Chondrocyte (in vitro differentiated cells): ENCODE measurements at regions not wholly inside any gene's neighbourhood (a gene's known extent, or its start where the extent isn't known, plus 50 kb on each side); places are given as distances from the start of the nearest gene placed in this dataset.

Experiments used
- DNase-seq: peaks from one replicate; pipeline ENCODE4 v3.0.0; 2021; ENCODE audit warnings: mixed read lengths, low spot score
- H3K27ac Mint-ChIP-seq: one replicate; pipeline ENCODE4 v1.8.0; 2021; ENCODE audit warnings: mild to moderate bottlenecking, moderate library complexity, mixed read lengths; ENCODE audit not compliant: unreplicated experiment
- H3K27me3 Mint-ChIP-seq: 2 replicates; pipeline ENCODE4 v1.8.0; 2021; ENCODE audit warnings: low read depth, mixed read lengths
- H3K36me3 Mint-ChIP-seq: 2 replicates; pipeline ENCODE4 v1.8.0; 2021; ENCODE audit warnings: low read depth, mixed read lengths
- H3K4me1 Mint-ChIP-seq: 2 replicates; pipeline ENCODE4 v1.8.0; 2021; ENCODE audit warnings: low read depth, mild to moderate bottlenecking, mixed read lengths
- H3K4me3 Mint-ChIP-seq: one replicate; pipeline ENCODE4 v1.8.0; 2021; ENCODE audit warnings: mild to moderate bottlenecking, moderate library complexity, mixed read lengths; ENCODE audit not compliant: unreplicated experiment
- H3K9me3 Mint-ChIP-seq: 2 replicates; pipeline ENCODE4 v1.8.0; 2021; ENCODE audit warnings: low read depth, mixed read lengths
- TF ChIP-seq, protein P1 (sequence below): fragments of 200-600 bp; sonication (generic); IDR thresholded peaks from 2 replicates; pipeline ENCODE4 v1.5.0; 2021; ENCODE audit warnings: antibody characterized with exemption, mild to moderate bottlenecking, moderate library complexity

DNA sequence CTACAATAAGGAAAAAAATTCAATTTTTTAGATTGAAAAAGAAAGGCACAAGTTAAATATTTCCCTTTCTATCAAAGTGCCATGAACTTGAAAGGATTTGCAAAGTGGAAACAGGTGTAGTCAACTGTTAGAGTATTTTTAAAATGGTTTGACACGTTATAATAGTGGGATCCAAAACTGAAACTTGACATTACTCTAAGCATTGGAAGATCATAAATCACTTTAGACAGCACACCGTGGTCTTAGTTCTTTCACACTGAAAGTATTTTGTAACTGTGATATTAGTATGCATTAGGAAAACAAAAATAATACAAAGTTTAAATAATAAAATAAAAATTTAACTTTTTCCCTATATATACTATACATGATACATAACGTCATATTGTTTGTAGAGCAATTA, 933.1 kb downstream of the EPHA3 start:
- TF ChIP-seq, protein P1, sequence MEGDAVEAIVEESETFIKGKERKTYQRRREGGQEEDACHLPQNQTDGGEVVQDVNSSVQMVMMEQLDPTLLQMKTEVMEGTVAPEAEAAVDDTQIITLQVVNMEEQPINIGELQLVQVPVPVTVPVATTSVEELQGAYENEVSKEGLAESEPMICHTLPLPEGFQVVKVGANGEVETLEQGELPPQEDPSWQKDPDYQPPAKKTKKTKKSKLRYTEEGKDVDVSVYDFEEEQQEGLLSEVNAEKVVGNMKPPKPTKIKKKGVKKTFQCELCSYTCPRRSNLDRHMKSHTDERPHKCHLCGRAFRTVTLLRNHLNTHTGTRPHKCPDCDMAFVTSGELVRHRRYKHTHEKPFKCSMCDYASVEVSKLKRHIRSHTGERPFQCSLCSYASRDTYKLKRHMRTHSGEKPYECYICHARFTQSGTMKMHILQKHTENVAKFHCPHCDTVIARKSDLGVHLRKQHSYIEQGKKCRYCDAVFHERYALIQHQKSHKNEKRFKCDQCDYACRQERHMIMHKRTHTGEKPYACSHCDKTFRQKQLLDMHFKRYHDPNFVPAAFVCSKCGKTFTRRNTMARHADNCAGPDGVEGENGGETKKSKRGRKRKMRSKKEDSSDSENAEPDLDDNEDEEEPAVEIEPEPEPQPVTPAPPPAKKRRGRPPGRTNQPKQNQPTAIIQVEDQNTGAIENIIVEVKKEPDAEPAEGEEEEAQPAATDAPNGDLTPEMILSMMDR, result no peak
- no peak overlapping the region for H3K27ac Mint-ChIP-seq
- H3K27me3 Mint-ChIP-seq, result no peaks in the 10 kb centered on the region
- no peaks in the 10 kb centered on the region for H3K9me3 Mint-ChIP-seq
- no peak for DNase-seq
- no peaks in the 10 kb centered on the region for H3K4me1 Mint-ChIP-seq
- no peak overlapping the region for H3K4me3 Mint-ChIP-seq
- H3K36me3 Mint-ChIP-seq, result no peaks in the 10 kb centered on the region

DNA sequence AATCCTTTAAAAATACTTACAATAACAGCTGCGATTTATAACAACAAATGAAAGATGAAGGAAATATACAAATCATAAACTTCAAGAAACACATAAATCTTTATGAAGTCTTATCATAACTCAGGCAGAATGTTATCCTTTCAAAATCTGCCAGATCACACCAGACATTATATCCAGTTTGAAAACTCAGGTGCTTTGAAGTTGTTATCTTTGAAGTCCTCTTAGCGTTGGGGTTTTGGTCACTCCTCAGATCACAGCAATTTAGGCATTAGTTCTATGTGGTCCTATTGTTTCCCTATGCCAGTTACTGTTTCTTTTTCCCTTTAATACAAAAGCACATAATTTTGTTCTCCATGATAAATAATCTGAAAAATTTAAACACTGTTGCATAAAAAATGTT, 934.6 kb downstream of the EPHA3 start:
- Mint-ChIP-seq H3K27me3 (no peaks in the 10 kb centered on the region), H3K4me3 (no peak overlapping the region), H3K4me1 (no peaks in the 10 kb centered on the region), H3K27ac (no peak overlapping the region), H3K9me3 (no peaks in the 10 kb centered on the region), H3K36me3 (no peaks in the 10 kb centered on the region)
- TF ChIP-seq, protein P1, result no peak
- DNase-seq, result no peak

DNA sequence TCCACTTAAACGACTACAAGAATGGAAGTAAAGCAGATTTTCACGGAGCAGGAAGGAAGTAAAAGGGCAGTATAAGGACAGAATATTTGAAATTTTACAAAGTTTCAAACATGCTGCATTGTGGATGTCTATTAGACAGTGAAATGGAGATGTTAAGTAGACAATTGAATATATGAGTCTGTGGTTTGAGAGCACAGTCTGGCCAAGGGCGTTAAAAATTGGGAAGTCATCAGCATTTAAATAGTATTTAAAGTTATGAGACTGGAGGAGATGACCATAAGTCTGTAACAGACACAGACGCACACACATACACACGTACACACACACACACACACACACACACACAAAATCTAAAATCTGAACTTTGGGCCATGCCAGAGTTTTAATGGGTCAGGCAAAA, 935.9 kb downstream of the EPHA3 start:
- Mint-ChIP-seq H3K4me1 (no peaks in the 10 kb centered on the region), H3K27me3 (no peaks in the 10 kb centered on the region), H3K36me3 (no peaks in the 10 kb centered on the region), H3K27ac (no peak overlapping the region), H3K4me3 (no peak overlapping the region), H3K9me3 (no peaks in the 10 kb centered on the region)
- DNase-seq, result no peak
- TF ChIP-seq, protein P1, result no peak

DNA sequence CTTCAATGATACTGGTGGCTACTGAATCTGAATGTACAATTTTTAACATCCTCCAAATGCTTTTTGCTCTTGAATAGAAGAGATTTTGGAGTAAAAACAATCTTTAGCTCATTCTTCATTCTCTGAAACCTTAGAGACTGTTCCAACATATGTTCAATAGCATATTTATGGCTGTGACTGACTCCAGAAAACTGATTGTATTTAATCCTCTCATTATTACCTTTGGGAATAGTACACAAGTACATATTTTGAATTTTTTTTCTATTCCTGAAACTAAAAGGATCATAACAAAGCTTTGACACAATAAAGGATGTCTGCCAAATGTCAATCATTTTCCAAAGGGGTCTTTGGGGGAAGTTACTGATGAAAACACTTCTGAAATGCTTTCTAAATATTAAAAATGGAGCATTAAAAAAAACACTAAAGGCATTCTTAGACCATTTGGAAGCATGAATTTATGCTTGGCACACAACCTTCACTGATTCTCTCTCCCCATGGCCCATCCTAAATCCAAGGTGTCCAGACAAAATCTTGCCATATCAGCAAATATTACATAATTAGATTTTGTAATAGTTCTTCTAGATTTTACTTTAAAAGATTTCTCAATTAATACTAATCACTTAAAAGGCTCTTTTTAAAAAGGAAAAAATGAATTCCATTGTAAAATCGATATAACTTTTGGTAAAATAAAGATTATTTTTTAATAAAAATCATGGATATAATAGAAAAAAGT, 936.8 kb downstream of the EPHA3 start:
- Mint-ChIP-seq H3K4me3 (no peak overlapping the region), H3K36me3 (no peaks in the 10 kb centered on the region), H3K27ac (no peak overlapping the region), H3K27me3 (no peaks in the 10 kb centered on the region), H3K9me3 (no peaks in the 10 kb centered on the region), H3K4me1 (no peaks in the 10 kb centered on the region)
- TF ChIP-seq, protein P1, result no peak
- DNase-seq, result no peak

DNA sequence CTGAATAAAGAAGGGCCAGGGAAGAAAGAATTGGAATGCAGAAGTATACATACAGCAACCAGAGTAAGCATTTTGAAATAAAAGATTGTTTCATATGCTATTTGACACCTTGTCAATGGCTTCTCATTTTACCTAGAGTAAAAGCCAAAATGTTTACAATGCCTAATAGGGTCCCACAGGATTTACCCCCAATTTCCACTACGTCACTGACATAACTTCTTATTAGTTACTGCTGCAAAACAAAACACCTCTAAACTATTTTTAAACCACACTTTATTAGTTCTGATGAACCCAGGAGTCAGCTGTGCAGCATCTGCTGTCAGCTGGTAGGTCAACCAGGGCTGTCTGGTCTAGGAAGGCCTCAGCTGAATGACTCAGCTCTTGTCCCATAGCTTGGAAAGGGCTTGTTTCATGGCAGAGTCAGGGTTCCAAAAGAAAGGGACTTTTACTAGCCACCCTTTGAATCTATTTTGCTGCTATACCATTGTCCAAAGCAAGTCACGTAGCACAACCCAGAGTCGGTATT, 945.1 kb downstream of the EPHA3 start:
- no peaks in the 10 kb centered on the region for H3K27me3 Mint-ChIP-seq
- no peak overlapping the region for H3K4me3 Mint-ChIP-seq
- H3K9me3 Mint-ChIP-seq, result no peaks in the 10 kb centered on the region
- TF ChIP-seq, protein P1, result no peak
- H3K4me1 Mint-ChIP-seq, result peaks cover 45% of the 10 kb centered on the region
- H3K27ac Mint-ChIP-seq, result no peak overlapping the region
- H3K36me3 Mint-ChIP-seq, result no peaks in the 10 kb centered on the region
- DNase-seq, result no peak
